ENCODE measurements at regions not wholly inside any gene's neighbourhood (a gene's known extent, or its start where the extent isn't known, plus 50 kb on each side); places are given as distances from the start of the nearest gene placed in this dataset.

- H4K5ac ChIP-seq (ENCODE audit: low read depth, low read length): no peak overlapping the region
- no peak overlapping the region for H2BK120ac ChIP-seq (ENCODE audit: low read depth, low read length)
- no peak overlapping the region for H2BK15ac ChIP-seq (ENCODE audit: low read depth, low read length)
- H3K9me3 ChIP-seq (ENCODE audit: control insufficient read depth, insufficient read depth, low read length): no peaks in the 10 kb centered on the region
- no peak overlapping the region for H2BK5ac ChIP-seq (ENCODE audit: low read depth, low read length, poor library complexity, severe bottlenecking)
- TF ChIP-seq SMC3 (IDR thresholded peaks at IDR 0.05; ENCODE audit: low read depth, low read length): no peak
- no peak for TF ChIP-seq CHD1 (IDR thresholded peaks at IDR 0.05; ENCODE audit: low read depth, low read length)
- TF ChIP-seq NFE2L2 (IDR thresholded peaks at IDR 0.05; ENCODE audit: low read depth, low read length): no peak
- no peak for TF ChIP-seq POLR2A (IDR thresholded peaks at IDR 0.05; ENCODE audit: low read depth, low read length)
- no peak for TF ChIP-seq CTCF (conservative IDR thresholded peaks at IDR 0.05; ENCODE audit: low read depth, low read length)
- no peak for TF ChIP-seq MAFK (IDR thresholded peaks at IDR 0.05; ENCODE audit: low read depth, low read length)
- no peak for TF ChIP-seq RCOR1 (IDR thresholded peaks at IDR 0.05; ENCODE audit: insufficient replicate concordance, low read length)
- WGBS, 2 experiments (ENCODE audit: extremely low coverage in 2 of 2, insufficient read length in 1 of 2): no CpG with 5 or more reads among the region's 2 CpGs
- CTCF ChIA-PET: no interaction called here
- H2AK5ac ChIP-seq (ENCODE audit: low read depth, low read length): no peak overlapping the region
- no peak overlapping the region for H3K56ac ChIP-seq (ENCODE audit: extremely low read depth, insufficient read depth, low read length)
- no peak overlapping the region for H3K4ac ChIP-seq (ENCODE audit: low read depth, low read length)
- no peak overlapping the region for H2AFZ ChIP-seq (replicated peaks; ENCODE audit: low read length, poor library complexity)
- no peak overlapping the region for H3K23ac ChIP-seq (ENCODE audit: low read depth, low read length)
- H3K4me2 ChIP-seq (ENCODE audit: low read depth, low read length): no peak overlapping the region
- no peaks in the 10 kb centered on the region for H3K27me3 ChIP-seq (ENCODE audit: control insufficient read depth, insufficient read depth, low read length)
- ATAC-seq (ENCODE audit: low read depth) (no peak), DNase-seq (no peak)
- H3K79me1 ChIP-seq (ENCODE audit: low read depth in 1 of 2, low read length in 2 of 2): no peaks in the 10 kb centered on the region
- H4K8ac ChIP-seq (ENCODE audit: low read depth in 2 of 2, low read length in 2 of 2): no peak overlapping the region
- H4K20me1 ChIP-seq (ENCODE audit: insufficient read depth, low read length): no peaks in the 10 kb centered on the region
- H3K36me3 ChIP-seq (ENCODE audit: control insufficient read depth, insufficient read depth, low read length): no peaks in the 10 kb centered on the region
- H3K18ac ChIP-seq (ENCODE audit: low read depth, low read length): no peak overlapping the region
- no peaks in the 10 kb centered on the region for H3K4me1 ChIP-seq (ENCODE audit: control insufficient read depth, insufficient read depth, low read length)
- no peak overlapping the region for H4K91ac ChIP-seq (ENCODE audit: insufficient read depth, low read depth, low read length)
- H2BK20ac ChIP-seq (ENCODE audit: low read depth, low read length): no peak overlapping the region
- BruUV-seq (replicated peaks): no TSS peak
- intact Hi-C loops (cut with micrococcal nuclease): no loop called here
- H3K9me1 ChIP-seq (ENCODE audit: insufficient read depth, low read length): no peaks in the 10 kb centered on the region
- POLR2A ChIA-PET (ENCODE audit: unreplicated experiment): no interaction called here
- H3K9ac ChIP-seq (ENCODE audit: low read depth, low read length): no peak overlapping the region
- H3K4me3 ChIP-seq (ENCODE audit: insufficient read depth, low read depth, low read length): no peak overlapping the region
- no peak overlapping the region for H3K14ac ChIP-seq (replicated peaks; ENCODE audit: low read depth, low read length)
- in situ Hi-C loops (cut with MboI; ENCODE audit: low sequenced_read_pairs): no loop called here
- dilution Hi-C loops (cut with HindIII; ENCODE audit: low sequenced_read_pairs, unreplicated experiment): no loop called here
- no peak overlapping the region for H3K27ac ChIP-seq (ENCODE audit: insufficient read depth, low read length)
- H2AK9ac ChIP-seq (replicated peaks; ENCODE audit: low read depth, low read length, poor library complexity): no peak overlapping the region
Measured at GRCh38 chr11:112597286-112597790, 336.7 kb upstream of the PLET1 start.
